K562 (cell line): ENCODE measurements at regions not wholly inside any gene's neighbourhood (a gene's known extent, or its start where the extent isn't known, plus 50 kb on each side); places are given as distances from the start of the nearest gene placed in this dataset.

Experiments used
- ELF4 ChIP-seq: fragments of 450-650 bp; formaldehyde crosslinking; IDR thresholded peaks from 2 replicates; pipeline ENCODE4 v1.4.0; 2022; ENCODE audit warnings: missing genetic modification characterization
- ZNF384 ChIP-seq: IDR thresholded peaks from 2 replicates; pipeline ENCODE4 v1.6.1; 2012; ENCODE audit warnings: low read depth, low read length, improper control_type of control experiment
- TF ChIP-seq, protein P1 (sequence below): fragments of 200-600 bp; sonication (generic); IDR thresholded peaks from one replicate; pipeline ENCODE4 v1.6.1; 2012; ENCODE audit warnings: mild to moderate bottlenecking, low read depth, low read length, inconsistent platforms
- TF ChIP-seq, protein P2 (sequence below): sonication (generic); formaldehyde crosslinking; IDR thresholded peaks from 2 replicates; pipeline ENCODE4 v1.9.0; 2022; ENCODE audit warnings: mild to moderate bottlenecking, missing genetic modification reagents

DNA sequence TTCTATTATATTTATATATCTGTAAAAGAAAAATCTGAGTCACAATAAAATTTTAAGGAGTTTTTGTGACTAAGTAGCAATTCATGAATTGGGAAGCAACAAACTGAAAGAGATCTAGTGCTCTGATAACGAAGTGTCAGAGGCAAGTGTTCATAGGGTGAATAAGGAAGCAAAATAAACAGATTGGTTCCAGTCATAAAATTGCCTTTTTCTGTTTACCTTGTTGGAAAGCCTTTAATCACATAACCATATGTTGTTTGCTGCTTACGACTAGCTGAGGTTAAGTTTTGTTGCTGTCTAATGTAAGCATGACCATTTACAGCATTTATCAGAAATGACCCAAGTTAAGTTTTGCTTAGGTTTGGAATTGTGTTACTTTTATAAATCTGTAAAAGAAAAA lies 358.9 kb downstream of the ARL6IP6 start (continued):
- TF ChIP-seq, protein P1, sequence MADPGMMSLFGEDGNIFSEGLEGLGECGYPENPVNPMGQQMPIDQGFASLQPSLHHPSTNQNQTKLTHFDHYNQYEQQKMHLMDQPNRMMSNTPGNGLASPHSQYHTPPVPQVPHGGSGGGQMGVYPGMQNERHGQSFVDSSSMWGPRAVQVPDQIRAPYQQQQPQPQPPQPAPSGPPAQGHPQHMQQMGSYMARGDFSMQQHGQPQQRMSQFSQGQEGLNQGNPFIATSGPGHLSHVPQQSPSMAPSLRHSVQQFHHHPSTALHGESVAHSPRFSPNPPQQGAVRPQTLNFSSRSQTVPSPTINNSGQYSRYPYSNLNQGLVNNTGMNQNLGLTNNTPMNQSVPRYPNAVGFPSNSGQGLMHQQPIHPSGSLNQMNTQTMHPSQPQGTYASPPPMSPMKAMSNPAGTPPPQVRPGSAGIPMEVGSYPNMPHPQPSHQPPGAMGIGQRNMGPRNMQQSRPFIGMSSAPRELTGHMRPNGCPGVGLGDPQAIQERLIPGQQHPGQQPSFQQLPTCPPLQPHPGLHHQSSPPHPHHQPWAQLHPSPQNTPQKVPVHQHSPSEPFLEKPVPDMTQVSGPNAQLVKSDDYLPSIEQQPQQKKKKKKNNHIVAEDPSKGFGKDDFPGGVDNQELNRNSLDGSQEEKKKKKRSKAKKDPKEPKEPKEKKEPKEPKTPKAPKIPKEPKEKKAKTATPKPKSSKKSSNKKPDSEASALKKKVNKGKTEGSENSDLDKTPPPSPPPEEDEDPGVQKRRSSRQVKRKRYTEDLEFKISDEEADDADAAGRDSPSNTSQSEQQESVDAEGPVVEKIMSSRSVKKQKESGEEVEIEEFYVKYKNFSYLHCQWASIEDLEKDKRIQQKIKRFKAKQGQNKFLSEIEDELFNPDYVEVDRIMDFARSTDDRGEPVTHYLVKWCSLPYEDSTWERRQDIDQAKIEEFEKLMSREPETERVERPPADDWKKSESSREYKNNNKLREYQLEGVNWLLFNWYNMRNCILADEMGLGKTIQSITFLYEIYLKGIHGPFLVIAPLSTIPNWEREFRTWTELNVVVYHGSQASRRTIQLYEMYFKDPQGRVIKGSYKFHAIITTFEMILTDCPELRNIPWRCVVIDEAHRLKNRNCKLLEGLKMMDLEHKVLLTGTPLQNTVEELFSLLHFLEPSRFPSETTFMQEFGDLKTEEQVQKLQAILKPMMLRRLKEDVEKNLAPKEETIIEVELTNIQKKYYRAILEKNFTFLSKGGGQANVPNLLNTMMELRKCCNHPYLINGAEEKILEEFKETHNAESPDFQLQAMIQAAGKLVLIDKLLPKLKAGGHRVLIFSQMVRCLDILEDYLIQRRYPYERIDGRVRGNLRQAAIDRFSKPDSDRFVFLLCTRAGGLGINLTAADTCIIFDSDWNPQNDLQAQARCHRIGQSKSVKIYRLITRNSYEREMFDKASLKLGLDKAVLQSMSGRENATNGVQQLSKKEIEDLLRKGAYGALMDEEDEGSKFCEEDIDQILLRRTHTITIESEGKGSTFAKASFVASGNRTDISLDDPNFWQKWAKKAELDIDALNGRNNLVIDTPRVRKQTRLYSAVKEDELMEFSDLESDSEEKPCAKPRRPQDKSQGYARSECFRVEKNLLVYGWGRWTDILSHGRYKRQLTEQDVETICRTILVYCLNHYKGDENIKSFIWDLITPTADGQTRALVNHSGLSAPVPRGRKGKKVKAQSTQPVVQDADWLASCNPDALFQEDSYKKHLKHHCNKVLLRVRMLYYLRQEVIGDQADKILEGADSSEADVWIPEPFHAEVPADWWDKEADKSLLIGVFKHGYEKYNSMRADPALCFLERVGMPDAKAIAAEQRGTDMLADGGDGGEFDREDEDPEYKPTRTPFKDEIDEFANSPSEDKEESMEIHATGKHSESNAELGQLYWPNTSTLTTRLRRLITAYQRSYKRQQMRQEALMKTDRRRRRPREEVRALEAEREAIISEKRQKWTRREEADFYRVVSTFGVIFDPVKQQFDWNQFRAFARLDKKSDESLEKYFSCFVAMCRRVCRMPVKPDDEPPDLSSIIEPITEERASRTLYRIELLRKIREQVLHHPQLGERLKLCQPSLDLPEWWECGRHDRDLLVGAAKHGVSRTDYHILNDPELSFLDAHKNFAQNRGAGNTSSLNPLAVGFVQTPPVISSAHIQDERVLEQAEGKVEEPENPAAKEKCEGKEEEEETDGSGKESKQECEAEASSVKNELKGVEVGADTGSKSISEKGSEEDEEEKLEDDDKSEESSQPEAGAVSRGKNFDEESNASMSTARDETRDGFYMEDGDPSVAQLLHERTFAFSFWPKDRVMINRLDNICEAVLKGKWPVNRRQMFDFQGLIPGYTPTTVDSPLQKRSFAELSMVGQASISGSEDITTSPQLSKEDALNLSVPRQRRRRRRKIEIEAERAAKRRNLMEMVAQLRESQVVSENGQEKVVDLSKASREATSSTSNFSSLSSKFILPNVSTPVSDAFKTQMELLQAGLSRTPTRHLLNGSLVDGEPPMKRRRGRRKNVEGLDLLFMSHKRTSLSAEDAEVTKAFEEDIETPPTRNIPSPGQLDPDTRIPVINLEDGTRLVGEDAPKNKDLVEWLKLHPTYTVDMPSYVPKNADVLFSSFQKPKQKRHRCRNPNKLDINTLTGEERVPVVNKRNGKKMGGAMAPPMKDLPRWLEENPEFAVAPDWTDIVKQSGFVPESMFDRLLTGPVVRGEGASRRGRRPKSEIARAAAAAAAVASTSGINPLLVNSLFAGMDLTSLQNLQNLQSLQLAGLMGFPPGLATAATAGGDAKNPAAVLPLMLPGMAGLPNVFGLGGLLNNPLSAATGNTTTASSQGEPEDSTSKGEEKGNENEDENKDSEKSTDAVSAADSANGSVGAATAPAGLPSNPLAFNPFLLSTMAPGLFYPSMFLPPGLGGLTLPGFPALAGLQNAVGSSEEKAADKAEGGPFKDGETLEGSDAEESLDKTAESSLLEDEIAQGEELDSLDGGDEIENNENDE, result no peak
- TF ChIP-seq, protein P2, sequence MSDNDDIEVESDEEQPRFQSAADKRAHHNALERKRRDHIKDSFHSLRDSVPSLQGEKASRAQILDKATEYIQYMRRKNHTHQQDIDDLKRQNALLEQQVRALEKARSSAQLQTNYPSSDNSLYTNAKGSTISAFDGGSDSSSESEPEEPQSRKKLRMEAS (CRISPR knock-in tag), result no peak
- no peak for TF ChIP-seq ZNF384
- no peak for TF ChIP-seq ELF4 (CRISPR knock-in tag)
